ENCODE measurements at regions not wholly inside any gene's neighbourhood (a gene's known extent, or its start where the extent isn't known, plus 50 kb on each side); places are given as distances from the start of the nearest gene placed in this dataset.

- DNase-seq, result no peak
Observed at GRCh38 chr1:213908521-213908920, 79.3 kb upstream of the PROX1 start.

- no peak for DNase-seq
Observed at GRCh38 chr1:213914392-213914791, 73.4 kb upstream of the PROX1 start.

GRCh38 chr1:213921311-213921710, 66.5 kb upstream of the PROX1 start:
- no peak for DNase-seq

- DNase-seq, result no peak
Observed at GRCh38 chr1:213921712-213922111, 66.1 kb upstream of the PROX1 start.

- no peak for DNase-seq
Observed at GRCh38 chr1:213925531-213926182, 62.1 kb upstream of the PROX1 start.

GRCh38 chr1:213927846-213928245, 59.9 kb upstream of the PROX1 start:
- DNase-seq, result no peak

GRCh38 chr1:213929398-213929797, 58.4 kb upstream of the PROX1 start:
- no peak for DNase-seq

- DNase-seq, result no peak
Observed at GRCh38 chr1:213931836-213932235, 55.9 kb upstream of the PROX1 start.

- DNase-seq, result no peak
Observed at GRCh38 chr1:213933336-213933735, 54.4 kb upstream of the PROX1 start.

GRCh38 chr1:213934649-213935048, 53.1 kb upstream of the PROX1 start:
- no peak for DNase-seq

GRCh38 chr1:213936571-213936970, 51.2 kb upstream of the PROX1 start:
- DNase-seq, result no peak
